IPS-NIHi7 (cell line): ENCODE measurements at regions not wholly inside any gene's neighbourhood (a gene's known extent, or its start where the extent isn't known, plus 50 kb on each side); places are given as distances from the start of the nearest gene placed in this dataset.
"Not testable (repeated sequence)": the region's sequence is repeated elsewhere in the genome, so short reads cannot be mapped to it uniquely, and the experiment has no call there.

Experiments
- DNase-seq: peaks from one replicate; pipeline ENCODE4 v3.0.0; 2012; ENCODE audit warnings: mixed read lengths; ENCODE audit errors: extremely low spot score

- no peak for DNase-seq
Observed at GRCh38 chr14:43706900-43707299, 800.2 kb downstream of the FSCB start.

- DNase-seq: not testable (repeated sequence)
Observed at GRCh38 chr14:43698561-43699284, 808.4 kb downstream of the FSCB start.

- no peak for DNase-seq
Observed at GRCh38 chr14:43697003-43697402, 810.1 kb downstream of the FSCB start.

DNA sequence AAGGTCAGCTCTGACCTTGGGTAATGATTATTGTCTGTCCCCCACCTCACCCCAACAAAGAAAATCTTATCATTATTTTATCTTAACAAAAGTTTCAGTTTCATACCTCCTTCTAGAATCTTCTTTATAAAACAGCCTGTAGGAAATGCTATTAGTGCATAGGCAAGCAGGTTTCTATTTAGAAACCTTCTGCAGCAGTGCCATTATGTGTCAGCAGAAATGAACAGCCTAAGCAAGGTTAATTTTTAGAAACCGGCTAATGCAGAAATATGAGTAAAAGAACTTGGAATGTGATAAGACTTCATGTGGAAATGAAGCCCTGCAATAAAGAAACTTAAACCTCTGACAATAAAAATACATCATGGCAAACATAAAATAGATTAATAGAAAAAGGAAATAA lies 814.4 kb downstream of the FSCB start:
- no peak for DNase-seq

GRCh38 chr14:43687921-43688320 lies 819.2 kb downstream of the FSCB start:
- DNase-seq: no peak

DNA sequence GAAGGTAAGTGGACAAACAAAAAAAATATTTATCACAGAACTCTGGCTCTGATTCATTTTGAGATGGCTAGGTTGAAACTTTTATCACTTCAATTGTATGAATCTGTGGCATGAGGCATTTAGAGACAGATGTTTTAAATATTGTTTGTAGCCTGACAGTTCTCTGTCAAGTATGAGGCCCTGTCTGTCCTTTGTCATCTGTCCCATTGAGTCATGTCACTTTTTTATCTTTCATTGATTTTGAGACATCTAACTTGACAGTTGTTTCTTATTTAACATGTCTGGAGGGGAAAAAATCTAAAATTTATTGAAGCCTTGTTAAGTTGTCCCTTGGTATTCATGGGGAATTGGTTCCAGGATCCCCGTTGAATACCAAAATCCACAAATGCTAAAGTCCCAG lies 829.5 kb downstream of the FSCB start:
- no peak for DNase-seq

- no peak for DNase-seq
Observed at GRCh38 chr14:43674273-43674672, 832.8 kb downstream of the FSCB start.

- DNase-seq: no peak
Observed at GRCh38 chr14:43671716-43672485, 835.2 kb downstream of the FSCB start.

DNA sequence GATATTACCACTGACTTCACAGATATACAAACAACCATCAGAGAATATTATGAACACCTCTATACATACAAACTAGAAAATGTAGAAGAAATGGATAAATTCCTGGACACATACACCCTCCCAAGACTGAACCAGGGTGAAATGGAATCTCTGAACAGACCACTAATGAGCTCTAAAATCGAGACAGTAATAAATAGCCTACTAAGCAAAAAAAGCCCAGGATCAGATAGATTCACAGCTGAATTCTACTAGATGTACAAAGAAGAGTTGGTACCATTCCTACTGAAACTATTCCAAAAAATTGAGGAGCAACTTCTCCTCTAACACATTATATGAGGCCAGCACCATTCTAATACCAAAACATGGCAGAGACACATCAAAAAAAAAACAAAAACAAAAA lies 837.7 kb downstream of the FSCB start:
- DNase-seq: no peak

- DNase-seq: no peak
Observed at GRCh38 chr14:43665570-43666267, 841.4 kb downstream of the FSCB start.

- DNase-seq: not testable (repeated sequence)
Observed at GRCh38 chr14:43655194-43655593, 851.9 kb downstream of the FSCB start.

DNA sequence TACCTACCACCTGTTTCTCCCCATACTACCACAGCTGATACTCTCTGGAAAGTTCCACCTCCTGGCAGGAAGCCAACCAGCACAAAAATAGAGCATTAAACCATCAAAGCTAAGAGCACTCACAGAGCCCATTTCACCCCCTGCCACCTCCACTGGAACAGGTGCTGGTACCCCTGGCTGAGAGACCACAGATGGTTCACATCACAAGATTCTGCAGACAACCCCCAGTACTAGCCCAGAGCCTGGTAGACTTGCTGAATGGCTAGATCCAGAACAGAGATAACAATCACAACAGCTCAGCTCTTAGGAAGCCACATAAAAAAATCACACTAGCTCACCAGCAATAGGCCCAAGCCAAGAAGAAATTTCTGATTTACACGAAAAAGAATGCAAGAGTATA lies 855.2 kb downstream of the FSCB start:
- DNase-seq: no peak

- no peak for DNase-seq
Observed at GRCh38 chr14:43651185-43651787, 855.8 kb downstream of the FSCB start.

GRCh38 chr14:43649508-43649907 lies 857.6 kb downstream of the FSCB start:
- DNase-seq: no peak

- no peak for DNase-seq
Observed at GRCh38 chr14:43647302-43647701, 859.8 kb downstream of the FSCB start.

DNA sequence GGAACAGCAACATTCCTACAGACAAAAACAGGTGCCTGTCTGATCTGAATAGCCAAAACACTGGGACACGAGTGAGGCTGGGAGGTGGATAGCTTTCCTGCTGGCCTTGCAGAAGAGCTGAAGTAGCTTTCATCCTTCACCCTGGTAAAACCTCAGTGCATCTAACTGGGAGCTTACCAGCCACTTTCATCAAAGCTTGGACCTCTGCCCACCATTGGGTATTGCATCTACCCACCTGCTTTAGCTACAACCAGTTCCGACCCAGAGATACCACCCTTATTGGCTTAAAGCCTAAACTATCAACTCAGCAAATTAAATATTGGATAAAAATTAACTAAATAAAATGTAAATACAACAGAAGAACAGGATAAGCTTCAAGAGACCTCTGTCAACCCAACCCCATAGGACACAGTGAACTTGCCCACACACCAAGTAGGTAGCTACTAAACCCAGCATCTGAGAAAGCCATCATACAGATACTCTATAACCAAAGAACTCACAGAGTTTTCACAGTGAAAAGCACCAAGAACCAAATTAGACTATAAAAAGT lies 866.3 kb downstream of the FSCB start:
- no peak for DNase-seq

DNA sequence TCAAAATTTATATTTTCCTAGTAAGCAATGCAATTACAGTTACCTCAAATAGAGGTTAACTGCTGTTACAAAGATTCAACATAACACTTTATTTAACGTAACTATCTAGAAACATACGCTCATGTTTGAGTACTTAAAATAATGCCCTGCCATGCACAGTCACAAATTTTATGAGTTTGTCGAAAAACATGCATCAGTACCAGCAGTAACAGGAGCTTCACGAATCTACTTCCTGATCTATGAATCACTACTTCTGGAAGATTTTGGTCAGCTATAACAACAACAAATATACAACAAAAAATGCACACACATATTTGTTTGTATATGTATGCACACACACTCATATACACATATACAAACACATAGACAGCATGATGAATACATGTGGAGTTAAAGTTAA lies 881.8 kb downstream of the FSCB start:
- DNase-seq: no peak

DNA sequence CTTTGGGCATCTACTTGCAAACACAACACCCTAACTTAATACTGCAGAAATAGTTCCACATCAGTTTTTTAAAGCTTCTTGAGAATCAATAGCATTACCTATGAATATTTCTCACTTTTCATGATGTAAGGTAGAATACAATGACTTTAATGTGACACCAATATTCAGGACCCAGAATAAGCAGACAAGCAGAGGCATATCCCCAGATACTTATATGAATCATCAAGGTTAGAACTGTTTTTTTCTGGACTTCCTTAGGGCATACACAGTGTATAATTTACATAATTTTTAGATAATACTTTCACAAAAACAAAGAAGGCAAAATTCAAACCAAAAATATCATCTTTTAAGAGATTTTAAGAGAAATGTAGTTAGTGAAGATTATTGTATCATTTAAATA lies 885.8 kb downstream of the FSCB start:
- no peak for DNase-seq

GRCh38 chr14:43595096-43595772 lies 911.8 kb downstream of the FSCB start:
- DNase-seq: no peak

DNA sequence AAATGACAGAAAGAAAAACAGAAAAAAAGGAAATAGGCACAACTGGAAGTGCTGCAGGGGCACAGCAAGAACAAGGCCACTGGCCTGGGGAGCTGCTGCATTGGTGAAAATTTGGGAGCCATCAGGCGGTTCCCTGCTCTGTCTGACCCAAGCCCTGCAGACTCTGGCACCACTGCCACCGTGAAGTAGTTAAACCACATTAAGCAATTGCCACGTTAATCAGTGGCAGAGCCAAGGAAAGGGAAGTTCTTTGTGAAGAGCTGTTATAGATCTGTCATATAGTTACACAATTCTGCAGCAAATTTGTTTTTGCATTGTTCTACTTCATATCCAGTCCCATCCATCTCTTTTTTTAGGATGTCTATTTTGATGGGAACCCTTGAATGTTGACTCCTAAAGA lies 915.3 kb downstream of the FSCB start:
- no peak for DNase-seq

- no peak for DNase-seq
Observed at GRCh38 chr14:43587183-43587582, 919.9 kb downstream of the FSCB start.
